ENCODE measurements at regions not wholly inside any gene's neighbourhood (a gene's known extent, or its start where the extent isn't known, plus 50 kb on each side); places are given as distances from the start of the nearest gene placed in this dataset.

GRCh38 chr10:61841338-61841875 is 60.1 kb upstream of the ARID5B start:
- Histone ChIP-seq H2BK120ac (ENCODE audit: low read depth, low read length, poor library complexity, severe bottlenecking) (no peak overlapping the region), H2BK20ac (ENCODE audit: low read depth, low read length, poor library complexity, severe bottlenecking) (no peak overlapping the region), H4K5ac (ENCODE audit: insufficient read length, low read depth, low read length) (no peak overlapping the region), H3K4ac (ENCODE audit: low read depth, low read length) (no peak overlapping the region), H4K8ac (replicated peaks; ENCODE audit: insufficient read length, low read depth, low read length) (no peak overlapping the region), H3K9me3 (ENCODE audit: control insufficient read depth, low read depth, low read length) (no peaks in the 10 kb centered on the region), H4K91ac (ENCODE audit: insufficient read length, low read depth, low read length) (no peak overlapping the region), H3K9ac (ENCODE audit: extremely low read depth, insufficient read length, low read length) (no peak overlapping the region), H3K18ac (ENCODE audit: insufficient read length, low read depth, low read length) (no peak overlapping the region), H3K14ac (ENCODE audit: insufficient read depth, low read length) (no peak overlapping the region), H3K4me1 (ENCODE audit: insufficient read depth, low read length) (peaks cover 5% of the 10 kb centered on the region), H3K27me3 (ENCODE audit: insufficient read depth, low read length) (peaks cover 2% of the 10 kb centered on the region; the same call in 1 of the 2 replicates), H2BK12ac (ENCODE audit: insufficient read length, low read depth, low read length) (no peak overlapping the region), H3K23me2 (ENCODE audit: insufficient read length, low read depth, low read length, poor library complexity, severe bottlenecking) (no peaks in the 10 kb centered on the region), H2AK5ac (ENCODE audit: insufficient read length, low read length) (no peak overlapping the region), H3K56ac (ENCODE audit: insufficient read length, low read depth, low read length) (no peak overlapping the region), H3T11ph (ENCODE audit: low read length) (no peak overlapping the region), H4K20me1 (ENCODE audit: control insufficient read depth, insufficient read depth, insufficient read length) (no peaks in the 10 kb centered on the region), H3K79me1 (ENCODE audit: insufficient read depth, low read depth, low read length, poor library complexity, severe bottlenecking) (no peaks in the 10 kb centered on the region), H3K23ac (ENCODE audit: insufficient read length, low read depth, low read length) (no peak overlapping the region), H3K79me2 (ENCODE audit: insufficient read depth, low read length) (no peaks in the 10 kb centered on the region), H3K27ac (ENCODE audit: insufficient read length, low read depth, low read length) (no peak overlapping the region), H2BK5ac (ENCODE audit: insufficient read length, low read length) (no peak overlapping the region), H3K4me2 (ENCODE audit: insufficient read depth, insufficient read length, low read length) (no peak overlapping the region), H2BK15ac (ENCODE audit: low read depth, low read length) (no peak overlapping the region), H2AFZ (ENCODE audit: low read length) (no peak overlapping the region)
- no peak for DNase-seq
- Mint-ChIP-seq H3K36me3 (ENCODE audit: insufficient read depth in 1 of 3, low read depth in 3 of 3) (no peaks in the 10 kb centered on the region), H3K27me3 (ENCODE audit: low read depth) (peaks cover 42% of the 10 kb centered on the region), H3K9me3 (no peaks in the 10 kb centered on the region; a peak in 2 of 5 replicates), H3K4me3 (no peak overlapping the region), H3K27ac (peak overlapping the region in 1 of 3 experiments; percentile 72; a peak in 2 of 7 replicates), H3K4me1 (peaks cover 18 to 19% of the 10 kb centered on the region in 2 experiments)
- no peak for TF ChIP-seq CTCF (conservative IDR thresholded peaks at IDR 0.05)
